Left forelimb (tissue), 1 donor: ENCODE measurements at regions not wholly inside any gene's neighbourhood (a gene's known extent, or its start where the extent isn't known, plus 50 kb on each side); places are given as distances from the start of the nearest gene placed in this dataset.
"Not testable (repeated sequence)": the region's sequence is repeated elsewhere in the genome, so short reads cannot be mapped to it uniquely, and the experiment has no call there.

Source experiments
- DNase-seq: peaks from one replicate; pipeline ENCODE4 v3.0.0-alpha.2; 2018; ENCODE audit warnings: low spot score

- DNase-seq: not testable (repeated sequence)
Measured at GRCh38 chr4:17436047-17436749, 75.7 kb downstream of the QDPR start.

- no peak for DNase-seq
Measured at GRCh38 chr4:17433827-17434226, 78.1 kb downstream of the QDPR start.

GRCh38 chr4:17427991-17428390 is 83.9 kb downstream of the QDPR start:
- DNase-seq: no peak

- DNase-seq: no peak
Measured at GRCh38 chr4:17426222-17426621, 85.7 kb downstream of the QDPR start.

GRCh38 chr4:17418010-17418409 is 93.9 kb downstream of the QDPR start:
- no peak for DNase-seq

GRCh38 chr4:17414392-17414791 is 97.5 kb downstream of the QDPR start:
- DNase-seq: no peak

- no peak for DNase-seq
Measured at GRCh38 chr4:17400686-17401085, 111.2 kb downstream of the QDPR start.

- DNase-seq: no peak
Measured at GRCh38 chr4:17398805-17399204, 113.1 kb downstream of the QDPR start.

GRCh38 chr4:17398035-17398434 is 113.9 kb downstream of the QDPR start:
- no peak for DNase-seq

- DNase-seq: no peak
Measured at GRCh38 chr4:17397611-17398010, 114.3 kb downstream of the QDPR start.

GRCh38 chr4:17385403-17385802 is 126.5 kb downstream of the QDPR start:
- DNase-seq: no peak

- no peak for DNase-seq
Measured at GRCh38 chr4:17380347-17380746, 131.5 kb downstream of the QDPR start.

- DNase-seq: no peak
Measured at GRCh38 chr4:17376205-17376604, 135.7 kb downstream of the QDPR start.

GRCh38 chr4:17373666-17374065 is 138.2 kb downstream of the QDPR start:
- no peak for DNase-seq

- no peak for DNase-seq
Measured at GRCh38 chr4:17370818-17371217, 141.1 kb downstream of the QDPR start.

- DNase-seq: no peak
Measured at GRCh38 chr4:17368408-17368807, 143.5 kb downstream of the QDPR start.

- DNase-seq: no peak
Measured at GRCh38 chr4:17367201-17367600, 144.7 kb downstream of the QDPR start.

GRCh38 chr4:17366496-17366895 is 145.4 kb downstream of the QDPR start:
- DNase-seq: no peak

GRCh38 chr4:17362430-17362829 is 149.5 kb downstream of the QDPR start:
- DNase-seq: no peak

- no peak for DNase-seq
Measured at GRCh38 chr4:17358241-17358640, 153.6 kb downstream of the QDPR start.

- DNase-seq: no peak
Measured at GRCh38 chr4:17356926-17357325, 155.0 kb downstream of the QDPR start.

GRCh38 chr4:17352357-17352756 is 159.5 kb downstream of the QDPR start:
- DNase-seq: no peak

GRCh38 chr4:17347445-17347844 is 164.4 kb downstream of the QDPR start:
- no peak for DNase-seq

- DNase-seq: no peak
Measured at GRCh38 chr4:17339376-17339775, 172.5 kb downstream of the QDPR start.
